Trophoblast cell (in vitro differentiated cells and primary cell): ENCODE measurements at regions not wholly inside any gene's neighbourhood (a gene's known extent, or its start where the extent isn't known, plus 50 kb on each side); places are given as distances from the start of the nearest gene placed in this dataset.
A peak's percentile ranks its signal among the peaks of the same experiment; 100 is the strongest.

Experiments used
- DNase-seq, 2 donors: peaks; one replicate each; pipeline ENCODE4 v3.0.0-alpha.2; 2016
- H2AFZ ChIP-seq: 2 replicates; pipeline ENCODE4 v1.6.1; 2013; ENCODE audit warnings: low read length, moderate library complexity, mild to moderate bottlenecking; ENCODE audit not compliant: insufficient read depth, poor library complexity
- H2AK5ac ChIP-seq: 2 replicates; pipeline ENCODE4 v1.6.1; 2013; ENCODE audit warnings: mild to moderate bottlenecking, low read length
- H2BK120ac ChIP-seq: 2 replicates; pipeline ENCODE4 v1.6.1; 2013; ENCODE audit warnings: low read length, mild to moderate bottlenecking, moderate library complexity; ENCODE audit not compliant: insufficient read depth, poor library complexity
- H2BK12ac ChIP-seq: 2 replicates; pipeline ENCODE4 v1.6.1; 2013; ENCODE audit warnings: mild to moderate bottlenecking, low read length, moderate library complexity
- H2BK5ac ChIP-seq: 2 replicates; pipeline ENCODE4 v1.6.1; 2013; ENCODE audit warnings: low read length, low read depth, moderate library complexity, mild to moderate bottlenecking; ENCODE audit not compliant: poor library complexity
- H3K14ac ChIP-seq: 2 replicates; pipeline ENCODE4 v1.6.1; 2013; ENCODE audit warnings: mild to moderate bottlenecking, low read length
- H3K18ac ChIP-seq: 2 replicates; pipeline ENCODE4 v1.6.1; 2013; ENCODE audit warnings: mild to moderate bottlenecking, low read length
- H3K23ac ChIP-seq: 2 replicates; pipeline ENCODE4 v1.6.1; 2013; ENCODE audit warnings: low read length
- H3K27ac ChIP-seq: 2 replicates; pipeline ENCODE4 v1.5.1; 2013; ENCODE audit warnings: low read depth, mild to moderate bottlenecking, inconsistent platforms, low read length, moderate library complexity
- H3K27me3 ChIP-seq: 2 replicates; pipeline ENCODE4 v1.6.1; 2013; ENCODE audit warnings: inconsistent platforms, mild to moderate bottlenecking, low read length, moderate library complexity; ENCODE audit not compliant: insufficient read depth
- H3K36me3 ChIP-seq, 2 experiments: 1 replicate in 1 of 2; 2 replicates in 1 of 2; pipeline ENCODE4 v1.6.1; 2013; ENCODE audit warnings: low read length in 2 of 2, mild to moderate bottlenecking in 2 of 2, moderate library complexity in 1 of 2; ENCODE audit not compliant: insufficient read depth in 2 of 2, control insufficient read depth in 1 of 2
- H3K4ac ChIP-seq: 2 replicates; pipeline ENCODE4 v1.6.1; 2013; ENCODE audit warnings: low read depth, mild to moderate bottlenecking, low read length, moderate library complexity
- H3K4me1 ChIP-seq, 2 experiments: 1 replicate in 1 of 2; 2 replicates in 1 of 2; pipeline ENCODE4 v1.6.1; 2013; ENCODE audit warnings: low read length in 2 of 2, mild to moderate bottlenecking in 2 of 2, moderate library complexity in 1 of 2; ENCODE audit not compliant: insufficient read depth in 2 of 2, control insufficient read depth in 1 of 2
- H3K4me2 ChIP-seq: 2 replicates; pipeline ENCODE4 v1.6.1; 2013; ENCODE audit warnings: inconsistent platforms, mild to moderate bottlenecking, low read length, moderate library complexity
- H3K4me3 ChIP-seq: 2 replicates; pipeline ENCODE4 v1.5.1; 2013; ENCODE audit warnings: mild to moderate bottlenecking, low read depth, low read length, inconsistent platforms
- H3K79me1 ChIP-seq: one replicate; pipeline ENCODE4 v1.6.1; 2013; ENCODE audit warnings: low read length
- H3K79me2 ChIP-seq: 2 replicates; pipeline ENCODE4 v1.6.1; 2013; ENCODE audit warnings: low read length, mild to moderate bottlenecking; ENCODE audit not compliant: control insufficient read depth, insufficient read depth, poor library complexity
- H3K9ac ChIP-seq: 2 replicates; pipeline ENCODE4 v1.6.1; 2013; ENCODE audit warnings: mild to moderate bottlenecking, low read length
- H3K9me3 ChIP-seq: 2 replicates; pipeline ENCODE4 v1.6.1; 2013; ENCODE audit warnings: low read depth, mild to moderate bottlenecking, control low read depth, inconsistent platforms, low read length; ENCODE audit not compliant: insufficient read depth
- H4K12ac ChIP-seq: 2 replicates; pipeline ENCODE4 v1.6.1; 2013; ENCODE audit warnings: low read depth, mild to moderate bottlenecking, low read length, moderate library complexity
- H4K8ac ChIP-seq: 2 replicates; pipeline ENCODE4 v1.6.1; 2013; ENCODE audit warnings: low read depth, mild to moderate bottlenecking, low read length, moderate library complexity
- H4K91ac ChIP-seq: one replicate; pipeline ENCODE4 v1.6.1; 2013; ENCODE audit warnings: low read depth, mild to moderate bottlenecking, low read length, moderate library complexity
- WGBS: extraction: QIAGEN DNeasy Blood & Tissue Kit; methylation state at CpG from one replicate; pipeline ENCODE4 v1.1.7; 2013; ENCODE audit warnings: missing lambda C conversion rate; ENCODE audit not compliant: insufficient read length, insufficient coverage; ENCODE audit errors: extremely low coverage; 5-methylcytosine and 5-hydroxymethylcytosine counted together

DNA sequence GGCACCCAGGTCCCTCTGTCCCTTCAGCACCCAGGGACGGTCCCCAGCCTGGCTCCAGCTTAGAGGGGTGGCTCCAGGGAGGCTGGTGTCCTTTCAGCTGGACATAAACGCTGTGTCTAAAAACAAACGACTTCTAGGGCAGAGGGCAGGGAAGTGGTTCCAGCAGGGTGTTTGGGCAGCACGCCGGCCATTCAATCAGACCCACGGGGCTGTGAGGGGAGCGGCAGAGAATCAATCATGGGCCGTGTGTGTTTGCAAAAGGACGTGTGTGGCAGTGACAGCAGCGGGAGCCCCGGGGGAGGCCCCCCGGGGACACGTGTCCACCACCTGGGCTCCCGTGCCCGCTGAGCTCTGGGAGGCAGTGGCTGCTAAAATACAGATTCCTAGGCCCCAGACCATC, 127.7 kb downstream of the MN1 start:
- Histone ChIP-seq H3K9me3 (peaks cover 2% of the 10 kb centered on the region), H3K79me1 (peaks cover 15% of the 10 kb centered on the region)
- WGBS, result no CpG with 5 or more reads among the region's 15 CpGs

DNA sequence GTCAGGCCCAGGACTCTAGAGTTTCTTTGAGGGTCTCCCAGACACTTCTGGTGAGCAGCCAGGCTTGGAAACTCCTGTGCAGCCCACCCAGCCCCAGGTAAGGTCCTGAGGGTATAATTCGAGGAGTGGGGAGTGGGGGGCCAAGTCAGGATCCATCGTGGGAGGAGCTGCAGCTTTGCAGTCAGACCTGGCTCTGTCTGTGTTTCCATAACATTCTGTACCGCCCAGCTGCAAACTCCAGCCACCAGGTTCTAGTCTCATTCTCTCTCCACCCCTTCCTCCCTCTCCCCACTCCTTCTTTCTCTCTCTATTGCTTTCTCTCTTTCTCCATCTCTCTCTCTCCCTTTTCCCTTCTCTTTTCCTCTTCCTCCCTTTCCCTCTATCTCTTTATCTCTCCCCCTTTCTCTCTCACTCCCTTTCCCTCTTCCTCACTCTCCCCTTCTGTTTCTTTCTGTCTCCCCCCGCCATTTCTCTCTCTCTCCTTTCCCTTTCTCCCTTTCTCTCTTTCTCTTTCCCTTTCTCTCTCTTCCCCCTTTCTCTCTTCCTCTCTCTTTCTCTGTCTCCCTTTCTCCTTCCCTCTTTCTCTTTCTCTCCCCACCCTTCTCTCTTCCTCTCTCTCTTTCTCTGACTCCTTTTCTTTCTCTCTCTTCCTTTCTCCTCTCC, 127.2 kb downstream of the MN1 start:
- Histone ChIP-seq H3K36me3 (no peaks in the 10 kb centered on the region), H2AFZ (no peak overlapping the region), H3K4me3 (no peak overlapping the region), H3K18ac (no peak overlapping the region), H3K79me2 (no peaks in the 10 kb centered on the region), H3K27me3 (no peaks in the 10 kb centered on the region), H3K9ac (no peak overlapping the region), H2BK5ac (no peak overlapping the region), H3K4me2 (no peak overlapping the region), H2BK12ac (no peak overlapping the region), H3K79me1 (peaks cover 12% of the 10 kb centered on the region), H3K4ac (no peak overlapping the region), H3K23ac (no peak overlapping the region), H3K14ac (no peak overlapping the region), H4K91ac (no peak overlapping the region), H2BK120ac (no peak overlapping the region), H4K8ac (no peak overlapping the region), H2AK5ac (no peak overlapping the region), H4K12ac (no peak overlapping the region), H3K9me3 (peaks cover 2% of the 10 kb centered on the region), H3K4me1 (peaks cover 19 to 20% of the 10 kb centered on the region in 2 experiments), H3K27ac (no peak overlapping the region)
- WGBS, result no CpG with 5 or more reads among the region's 4 CpGs
- DNase-seq, result no peak

More for the DNA sequence above, 127.7 kb downstream of the MN1 start:
- H3K23ac ChIP-seq, result no peak overlapping the region
- peak overlapping the region; percentile 37 for H3K9ac ChIP-seq
- H2BK12ac ChIP-seq, result no peak overlapping the region
- no peak overlapping the region for H3K4ac ChIP-seq
- H3K36me3 ChIP-seq, result no peaks in the 10 kb centered on the region
- no peak overlapping the region for H2AFZ ChIP-seq
- H4K91ac ChIP-seq, result peak overlapping the region; percentile 16
- H4K8ac ChIP-seq, result no peak overlapping the region
- H2AK5ac ChIP-seq, result peak overlapping the region; percentile 16
- no peak overlapping the region for H3K4me3 ChIP-seq
- H3K4me2 ChIP-seq, result no peak overlapping the region
- no peak overlapping the region for H3K14ac ChIP-seq
- no peak overlapping the region for H3K27ac ChIP-seq
- H3K27me3 ChIP-seq, result no peaks in the 10 kb centered on the region
- H2BK5ac ChIP-seq, result no peak overlapping the region
- H4K12ac ChIP-seq, result no peak overlapping the region
- DNase-seq, result no peak
- peaks cover 21 to 23% of the 10 kb centered on the region in 2 experiments for H3K4me1 ChIP-seq
- no peaks in the 10 kb centered on the region for H3K79me2 ChIP-seq
- H2BK120ac ChIP-seq, result no peak overlapping the region
- no peak overlapping the region for H3K18ac ChIP-seq

DNA sequence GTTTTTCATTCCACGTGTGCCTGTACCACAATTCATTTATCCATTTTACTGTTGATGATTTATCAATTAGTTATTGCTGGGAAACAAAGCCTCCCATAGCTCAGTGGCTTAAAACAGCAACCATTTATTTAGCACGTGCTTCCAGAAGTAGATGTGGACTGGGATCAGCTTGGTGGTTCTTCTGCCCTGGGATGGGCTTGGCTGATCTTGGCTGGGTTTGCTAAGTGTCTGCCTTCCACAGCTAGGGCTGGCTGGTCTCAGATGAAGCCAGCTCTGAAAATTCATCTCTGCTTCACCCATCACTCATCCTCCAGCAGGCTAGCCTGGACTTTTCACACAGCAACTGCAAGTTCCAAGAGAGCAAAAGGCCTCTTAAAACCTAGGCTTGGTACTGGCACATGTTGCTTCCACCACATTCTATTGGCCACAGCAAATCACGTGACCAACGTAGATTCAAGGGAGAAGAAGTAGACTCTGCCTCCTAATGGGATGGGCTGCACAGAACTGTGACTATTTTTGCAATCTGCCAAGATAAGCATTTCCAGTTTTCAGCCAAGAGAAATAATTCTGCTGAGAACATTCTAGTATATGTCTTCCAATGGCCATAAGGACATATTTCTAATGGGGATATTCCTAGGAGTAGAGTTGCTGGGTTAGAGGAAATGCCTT, 124.9 kb downstream of the MN1 start:
- H3K27ac ChIP-seq, result no peak overlapping the region
- no peak overlapping the region for H4K91ac ChIP-seq
- peaks cover 13% of the 10 kb centered on the region in 2 experiments for H3K4me1 ChIP-seq
- no peak overlapping the region for H4K12ac ChIP-seq
- H3K4me3 ChIP-seq, result no peak overlapping the region
- no peak for DNase-seq
- peaks cover 2% of the 10 kb centered on the region for H3K9me3 ChIP-seq
- no peak overlapping the region for H3K4me2 ChIP-seq
- no peak overlapping the region for H3K9ac ChIP-seq
- no peak overlapping the region for H4K8ac ChIP-seq
- H2BK120ac ChIP-seq, result no peak overlapping the region
- H3K18ac ChIP-seq, result no peak overlapping the region
- H3K23ac ChIP-seq, result no peak overlapping the region
- H2BK5ac ChIP-seq, result no peak overlapping the region
- no peak overlapping the region for H2AK5ac ChIP-seq
- H3K36me3 ChIP-seq, result no peaks in the 10 kb centered on the region
- no peaks in the 10 kb centered on the region for H3K79me2 ChIP-seq
- H3K4ac ChIP-seq, result no peak overlapping the region
- H2BK12ac ChIP-seq, result no peak overlapping the region
- H3K14ac ChIP-seq, result no peak overlapping the region
- no peaks in the 10 kb centered on the region for H3K79me1 ChIP-seq
- H2AFZ ChIP-seq, result no peak overlapping the region
- H3K27me3 ChIP-seq, result no peaks in the 10 kb centered on the region
- no CpG with 5 or more reads among the region's 4 CpGs for WGBS

DNA sequence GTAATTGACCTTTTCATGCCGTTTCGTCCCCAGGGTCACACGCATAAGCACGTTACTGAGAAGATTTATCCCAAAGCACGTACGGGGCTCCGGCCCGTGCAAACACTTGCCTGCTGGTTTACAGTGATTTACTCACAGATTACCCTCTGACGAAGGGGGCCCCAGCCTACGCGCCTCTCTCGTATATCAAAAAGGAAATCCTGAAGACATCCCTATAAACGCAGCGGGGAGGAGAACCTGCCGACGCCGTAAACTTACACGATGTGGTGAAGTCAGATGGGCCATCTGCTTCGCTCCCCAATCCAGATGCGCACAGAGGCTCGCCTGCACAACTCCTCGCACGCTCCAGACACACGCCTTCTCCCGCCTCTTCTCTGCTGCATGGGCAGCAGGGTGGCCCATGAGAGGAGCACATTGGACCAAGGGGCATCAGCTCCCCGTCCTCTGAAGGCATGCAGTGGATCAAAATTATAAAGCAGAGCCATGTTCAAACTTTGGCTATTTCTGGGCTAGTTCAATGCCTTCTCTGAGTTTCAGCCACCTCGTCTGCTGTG, 123.6 kb downstream of the MN1 start:
- H4K8ac ChIP-seq, result no peak overlapping the region
- no peak overlapping the region for H3K14ac ChIP-seq
- no peak for DNase-seq
- no peak overlapping the region for H3K18ac ChIP-seq
- no peak overlapping the region for H2BK120ac ChIP-seq
- H2AFZ ChIP-seq, result no peak overlapping the region
- no peak overlapping the region for H3K27ac ChIP-seq
- WGBS, result no CpG with 5 or more reads among the region's 27 CpGs
- no peak overlapping the region for H4K12ac ChIP-seq
- H3K4me3 ChIP-seq, result no peak overlapping the region
- H3K27me3 ChIP-seq, result no peaks in the 10 kb centered on the region
- no peak overlapping the region for H3K23ac ChIP-seq
- no peak overlapping the region for H2BK12ac ChIP-seq
- H3K36me3 ChIP-seq, result no peaks in the 10 kb centered on the region
- no peaks in the 10 kb centered on the region for H3K79me1 ChIP-seq
- H3K4me2 ChIP-seq, result no peak overlapping the region
- H2AK5ac ChIP-seq, result no peak overlapping the region
- H3K79me2 ChIP-seq, result no peaks in the 10 kb centered on the region
- H3K4ac ChIP-seq, result no peak overlapping the region
- H3K4me1 ChIP-seq, result peaks cover 13% of the 10 kb centered on the region in 2 experiments
- H3K9me3 ChIP-seq, result peaks cover 2% of the 10 kb centered on the region
- H3K9ac ChIP-seq, result no peak overlapping the region
- H2BK5ac ChIP-seq, result no peak overlapping the region
- no peak overlapping the region for H4K91ac ChIP-seq
